Eye (tissue), 1 donor: ENCODE measurements at regions not wholly inside any gene's neighbourhood (a gene's known extent, or its start where the extent isn't known, plus 50 kb on each side); places are given as distances from the start of the nearest gene placed in this dataset.

Experiments
- DNase-seq: peaks from one replicate; pipeline ENCODE4 v3.0.0-alpha.2; 2015

GRCh38 chr6:1144842-1145767 lies 166.8 kb upstream of the FOXQ1 start:
- DNase-seq, result no peak

- DNase-seq, result no peak
These were observed 168.2 kb upstream of the FOXQ1 start for GRCh38 chr6:1143655-1144054.

GRCh38 chr6:1139155-1139890 lies 172.6 kb upstream of the FOXQ1 start:
- DNase-seq, result no peak

- DNase-seq, result no peak
These were observed 174.0 kb upstream of the FOXQ1 start for GRCh38 chr6:1137849-1138248.

GRCh38 chr6:1136827-1137226 lies 175.1 kb upstream of the FOXQ1 start:
- no peak for DNase-seq

GRCh38 chr6:1136415-1136774 lies 175.5 kb upstream of the FOXQ1 start:
- DNase-seq, result peak; percentile 90

GRCh38 chr6:1135726-1136414 lies 176.0 kb upstream of the FOXQ1 start:
- DNase-seq, result no peak

- peak; percentile 60 for DNase-seq
These were observed 180.4 kb upstream of the FOXQ1 start for GRCh38 chr6:1131285-1132079.

GRCh38 chr6:1130709-1131108 lies 181.2 kb upstream of the FOXQ1 start:
- DNase-seq, result no peak

GRCh38 chr6:1129131-1129530 lies 182.8 kb upstream of the FOXQ1 start:
- DNase-seq, result peak; percentile 42

- no peak for DNase-seq
These were observed 184.2 kb upstream of the FOXQ1 start for GRCh38 chr6:1127597-1128288.

GRCh38 chr6:1127129-1127528 lies 184.8 kb upstream of the FOXQ1 start:
- DNase-seq, result no peak

- no peak for DNase-seq
These were observed 185.9 kb upstream of the FOXQ1 start for GRCh38 chr6:1126036-1126435.

GRCh38 chr6:1125297-1125696 lies 186.6 kb upstream of the FOXQ1 start:
- DNase-seq, result no peak

- DNase-seq, result no peak
These were observed 187.0 kb upstream of the FOXQ1 start for GRCh38 chr6:1124885-1125284.

- DNase-seq, result no peak
These were observed 188.2 kb upstream of the FOXQ1 start for GRCh38 chr6:1123386-1124375.

- DNase-seq, result no peak
These were observed 189.8 kb upstream of the FOXQ1 start for GRCh38 chr6:1122083-1122482.

- DNase-seq, result no peak
These were observed 193.6 kb upstream of the FOXQ1 start for GRCh38 chr6:1118287-1118647.

- no peak for DNase-seq
These were observed 194.2 kb upstream of the FOXQ1 start for GRCh38 chr6:1117530-1118286.

- no peak for DNase-seq
These were observed 195.7 kb upstream of the FOXQ1 start for GRCh38 chr6:1116149-1116548.
